NCI-H1092 (cell line): ENCODE measurements at regions not wholly inside any gene's neighbourhood (a gene's known extent, or its start where the extent isn't known, plus 50 kb on each side); places are given as distances from the start of the nearest gene placed in this dataset.
"Not testable (repeated sequence)": the region's sequence is repeated elsewhere in the genome, so short reads cannot be mapped to it uniquely, and the experiment has no call there.

Experiments
- DNase-seq: peaks from one replicate; lab custom pipeline; 2025; lab: John Stamatoyannopoulos, UW

DNA sequence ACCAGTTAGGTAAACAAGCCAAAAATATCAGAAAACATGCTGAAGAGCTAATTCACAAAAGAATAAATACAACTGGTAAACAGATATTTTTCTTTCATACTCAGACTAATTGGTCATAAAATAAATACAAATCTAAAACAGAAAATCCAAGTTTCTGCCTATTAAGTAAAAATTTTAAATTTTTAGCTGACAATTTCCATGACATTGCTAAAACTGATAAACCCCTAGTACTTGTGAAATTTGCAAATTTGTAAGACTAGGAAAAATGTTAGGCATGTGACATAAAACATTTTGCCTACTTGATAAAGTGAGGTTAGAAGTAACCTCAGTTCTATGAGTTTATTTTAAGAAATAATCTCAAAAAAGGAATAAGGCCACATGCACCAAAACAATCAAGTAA lies 356.1 kb downstream of the LRATD1 start:
- DNase-seq, result no peak

- no peak for DNase-seq
Measured at GRCh38 chr2:14991723-14992122, 359.2 kb downstream of the LRATD1 start.

GRCh38 chr2:14994721-14995120 lies 362.2 kb downstream of the LRATD1 start:
- no peak for DNase-seq

GRCh38 chr2:14996351-14997014 lies 364.0 kb downstream of the LRATD1 start:
- DNase-seq, result no peak

- no peak for DNase-seq
Measured at GRCh38 chr2:14998546-14998945, 366.0 kb downstream of the LRATD1 start.

DNA sequence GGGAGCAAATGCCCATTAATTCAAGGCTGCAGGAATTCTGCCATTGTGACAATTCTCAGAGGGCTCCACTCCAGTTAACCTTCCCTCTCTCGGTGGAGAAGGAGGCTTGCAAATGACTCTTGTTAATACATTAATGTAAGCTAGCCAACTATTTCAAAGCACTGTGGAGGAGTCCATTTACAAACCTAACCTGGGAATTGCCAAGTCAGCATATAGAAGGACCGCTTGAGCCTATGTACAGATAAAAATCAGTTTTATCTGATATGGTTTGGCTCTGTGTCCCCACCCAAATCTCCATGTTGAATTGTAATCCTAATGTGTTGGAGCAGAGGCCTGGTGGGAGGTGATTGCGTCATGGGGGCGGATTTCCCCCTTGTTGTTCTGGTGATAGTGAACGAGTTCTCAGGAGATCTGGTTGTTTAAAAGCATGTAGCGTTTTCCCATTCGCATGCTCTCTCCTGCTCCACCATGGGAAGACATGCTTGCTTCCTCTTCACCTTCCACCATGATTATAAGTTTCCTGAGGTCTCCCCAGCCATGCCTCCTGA lies 366.7 kb downstream of the LRATD1 start:
- DNase-seq, result no peak

DNA sequence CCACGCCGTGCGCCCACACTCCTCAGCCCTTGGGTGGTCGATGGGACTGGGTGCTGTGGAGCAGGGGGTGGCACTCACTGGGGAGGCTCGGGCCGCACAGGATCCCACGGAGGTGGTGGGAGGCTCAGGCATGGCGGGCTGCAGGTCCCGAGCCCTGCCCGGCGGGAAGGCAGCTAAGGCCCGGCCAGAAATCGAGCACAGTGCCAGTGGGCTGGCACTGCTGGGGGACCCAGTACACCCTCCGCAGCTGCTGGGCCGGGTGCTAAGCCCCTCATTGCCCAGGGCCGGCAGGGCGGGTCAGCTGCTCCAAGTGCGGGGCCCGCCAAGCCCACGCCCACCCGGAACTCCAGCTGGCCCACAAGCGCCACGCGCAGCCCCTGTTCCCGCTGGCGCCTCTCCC lies 370.0 kb downstream of the LRATD1 start:
- DNase-seq, result not testable (repeated sequence)

- DNase-seq, result no peak
Measured at GRCh38 chr2:15006667-15007066, 374.1 kb downstream of the LRATD1 start.

- DNase-seq, result no peak
Measured at GRCh38 chr2:15009681-15010080, 377.2 kb downstream of the LRATD1 start.

DNA sequence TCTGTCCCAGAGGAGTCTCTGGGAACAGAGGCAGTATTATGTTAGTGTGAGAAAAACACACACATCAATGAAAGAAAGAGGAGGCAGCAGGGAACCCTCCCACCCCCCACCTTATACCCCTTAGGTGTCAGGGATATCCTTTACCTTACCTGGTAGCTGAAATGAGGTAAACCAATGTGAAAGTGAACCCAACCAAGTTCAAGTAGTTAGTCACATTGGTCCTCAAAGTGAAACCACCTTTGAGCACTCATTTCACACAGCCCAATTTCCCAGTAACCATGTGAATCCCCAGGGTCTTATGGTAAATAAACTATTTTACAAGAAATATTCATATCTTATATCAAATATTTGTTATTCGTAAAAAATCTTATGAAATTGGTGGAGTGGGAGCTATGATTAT lies 377.8 kb downstream of the LRATD1 start:
- no peak for DNase-seq

- DNase-seq, result no peak
Measured at GRCh38 chr2:15018814-15019213, 386.3 kb downstream of the LRATD1 start.

GRCh38 chr2:15023221-15023620 lies 390.7 kb downstream of the LRATD1 start:
- no peak for DNase-seq

- DNase-seq, result no peak
Measured at GRCh38 chr2:15028406-15028805, 395.9 kb downstream of the LRATD1 start.

DNA sequence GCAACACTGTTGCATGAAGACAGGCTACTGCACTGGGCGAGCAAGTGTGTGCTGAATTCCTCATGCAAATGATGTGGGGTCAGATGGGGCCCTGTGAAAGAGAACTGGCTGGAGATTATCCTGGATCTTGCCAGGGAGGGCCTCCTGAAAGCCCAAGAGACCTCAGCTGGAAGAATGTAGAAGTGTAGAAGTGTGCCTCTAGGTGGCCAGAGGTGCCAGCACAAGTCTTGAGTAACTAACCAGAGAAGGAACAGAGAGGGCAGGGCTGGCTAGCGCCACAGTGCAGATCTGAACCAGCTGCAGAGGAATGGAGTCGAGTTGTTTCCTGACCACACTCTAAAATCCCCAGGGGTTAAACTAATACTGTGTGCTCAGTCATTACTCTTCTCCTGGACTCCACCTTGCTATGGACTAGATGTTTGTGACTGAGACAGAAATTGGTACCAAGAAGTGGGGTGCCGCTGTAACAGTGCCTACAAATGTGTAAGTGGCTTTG lies 399.3 kb downstream of the LRATD1 start:
- DNase-seq, result no peak

- DNase-seq, result no peak
Measured at GRCh38 chr2:15034246-15034645, 401.7 kb downstream of the LRATD1 start.

DNA sequence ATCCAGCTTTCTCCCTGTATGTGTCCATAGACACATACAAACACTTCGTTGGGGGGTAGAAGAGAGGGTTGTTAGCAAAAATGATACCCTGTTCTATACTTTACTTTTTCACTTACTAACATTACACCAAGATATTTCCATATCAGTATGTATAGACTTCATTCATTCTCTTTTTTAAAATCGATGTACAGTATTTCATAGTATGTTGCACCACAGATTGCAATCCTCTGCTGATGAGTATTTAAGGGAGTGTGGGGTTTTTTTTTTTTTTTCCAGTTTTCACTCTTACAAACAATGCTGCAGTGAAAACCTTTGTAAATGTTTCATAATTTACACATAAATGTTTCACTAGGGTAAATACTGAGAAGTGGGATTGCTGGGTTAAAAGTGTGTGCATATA lies 402.3 kb downstream of the LRATD1 start:
- no peak for DNase-seq

DNA sequence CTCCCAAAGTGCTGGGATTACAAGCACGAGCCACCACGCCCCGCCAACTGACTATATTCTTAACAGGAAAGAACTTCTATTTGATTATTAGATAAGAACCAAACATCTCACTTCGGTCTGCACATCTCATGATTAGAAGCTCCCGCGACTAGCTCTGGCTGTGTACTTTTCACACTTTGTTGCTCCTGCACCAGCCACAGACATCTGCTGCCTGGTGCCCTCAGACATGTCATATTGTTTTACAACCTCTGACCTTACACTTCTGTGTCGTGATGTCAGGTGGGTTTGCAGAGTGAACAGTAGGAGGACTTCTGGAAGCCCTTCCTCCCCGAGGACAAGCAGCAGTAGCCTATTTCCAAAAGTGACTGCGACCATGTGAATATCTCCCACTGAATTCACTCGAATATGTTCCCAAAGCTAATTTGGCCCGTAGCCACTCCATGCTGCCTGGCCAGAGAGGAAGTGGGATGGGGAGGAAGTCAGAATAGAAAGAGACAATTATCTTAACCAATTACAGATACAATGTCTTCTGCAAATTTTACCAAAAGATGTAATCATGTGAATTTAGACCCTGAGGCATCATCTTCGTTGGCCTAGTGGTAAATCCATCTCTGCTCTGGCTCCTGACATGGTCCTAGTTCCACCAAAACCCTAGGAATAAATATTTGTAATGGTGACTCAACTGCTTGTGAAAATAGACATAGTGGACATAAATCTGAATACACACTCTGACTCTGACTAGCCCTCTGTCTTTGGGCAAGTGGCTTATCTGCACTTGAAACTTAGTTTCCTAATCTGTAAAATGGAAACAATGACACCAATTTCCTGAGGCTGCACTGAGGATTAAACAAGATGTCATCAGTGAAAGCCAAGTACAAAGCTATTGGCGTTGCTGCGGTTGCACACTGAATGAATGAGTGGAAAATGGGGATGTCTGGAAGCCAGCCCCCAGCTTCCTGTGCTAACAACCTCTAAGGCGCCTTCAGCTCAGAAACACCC lies 406.1 kb downstream of the LRATD1 start:
- no peak for DNase-seq

DNA sequence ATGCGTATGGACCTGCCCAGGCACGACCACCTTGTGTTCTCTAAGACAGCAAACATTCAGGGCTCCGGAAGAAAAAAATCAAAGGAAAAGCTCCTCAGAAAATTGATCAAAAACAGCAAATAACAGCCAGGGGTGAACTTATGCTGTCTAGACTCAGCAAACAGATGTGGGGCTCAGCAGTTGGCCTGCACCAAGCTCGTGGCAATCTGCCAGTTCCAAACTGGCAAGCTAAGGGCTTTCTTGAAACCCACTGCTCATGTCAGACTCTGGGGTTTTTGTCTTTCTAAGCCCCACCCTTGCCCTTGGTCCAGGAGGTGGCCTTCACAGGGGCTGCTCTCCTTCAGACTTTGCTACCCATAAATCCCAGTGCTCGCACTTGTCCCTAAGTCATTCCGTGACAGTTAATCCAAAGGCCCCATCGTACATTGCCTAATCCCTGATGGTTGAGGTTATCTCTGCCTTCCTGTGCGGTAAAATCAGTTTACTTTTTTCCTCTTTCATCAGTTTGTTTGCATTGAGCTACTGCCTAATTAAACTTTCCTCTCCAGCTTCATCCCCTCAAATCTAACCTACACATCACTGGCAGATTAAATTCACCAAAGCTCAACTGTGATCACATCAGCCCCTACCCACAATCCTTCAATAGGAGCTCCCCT lies 408.0 kb downstream of the LRATD1 start:
- DNase-seq, result no peak

DNA sequence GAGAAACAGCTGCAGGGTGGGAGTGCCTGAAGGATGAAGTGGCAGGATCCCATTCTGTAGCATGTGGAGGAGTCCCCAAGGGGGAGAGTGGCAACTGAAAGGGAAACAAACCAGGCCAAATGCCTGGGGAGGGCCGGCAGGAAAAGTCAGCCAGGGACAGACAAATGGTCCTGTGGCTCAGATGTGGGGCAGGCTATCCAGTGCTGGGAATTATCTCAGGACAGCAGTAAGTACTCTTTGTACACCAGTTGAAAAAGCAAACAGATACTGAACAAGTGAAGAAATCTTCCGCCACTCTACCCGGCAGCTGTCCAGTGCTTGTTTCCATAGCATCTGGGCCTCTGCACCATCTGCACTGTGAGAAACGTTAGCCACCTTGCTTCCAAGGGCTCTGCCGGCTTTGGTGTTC lies 408.9 kb downstream of the LRATD1 start:
- peak; percentile 12 for DNase-seq

DNA sequence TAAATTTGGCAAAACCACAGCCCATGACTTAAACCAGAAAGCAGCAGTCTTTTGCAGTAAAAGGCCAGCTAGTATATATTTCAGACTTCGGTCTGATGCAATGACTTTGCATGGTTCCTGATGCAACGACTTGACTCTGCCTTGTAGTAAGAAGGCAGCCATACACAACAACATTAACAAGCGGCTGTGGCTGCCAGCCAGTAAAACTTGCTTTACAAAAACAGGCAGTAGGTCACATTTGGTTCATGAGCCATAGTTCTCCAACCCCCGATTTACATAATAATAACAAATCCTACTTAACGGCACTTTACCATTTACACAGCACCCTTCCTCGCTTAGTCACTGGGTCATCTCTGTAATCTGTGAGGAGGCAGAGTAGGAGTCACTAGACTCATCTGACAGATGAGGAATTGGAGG lies 410.3 kb downstream of the LRATD1 start:
- no peak for DNase-seq

- no peak for DNase-seq
Measured at GRCh38 chr2:15043336-15044058, 411.0 kb downstream of the LRATD1 start.

DNA sequence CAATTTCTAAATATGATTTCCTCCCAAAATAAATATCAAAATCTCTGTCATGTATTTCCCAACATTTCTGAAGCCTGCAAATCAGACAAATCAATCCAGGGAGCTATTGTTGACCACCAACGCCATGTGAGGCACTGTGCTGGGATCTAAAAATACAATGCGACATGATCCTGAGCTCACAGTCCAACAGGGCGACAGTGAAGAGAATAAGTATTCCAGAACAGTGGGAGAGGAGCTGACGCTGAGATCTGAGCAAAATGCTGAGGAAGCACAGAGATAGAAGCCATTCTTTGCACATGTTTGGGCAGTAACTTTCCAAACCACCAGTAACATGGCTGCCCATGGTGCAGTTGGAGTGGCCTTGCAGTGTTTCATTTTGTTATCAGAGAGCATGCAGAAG lies 412.5 kb downstream of the LRATD1 start:
- no peak for DNase-seq
